Glomerular endothelial cell (primary cell): ENCODE measurements at regions not wholly inside any gene's neighbourhood (a gene's known extent, or its start where the extent isn't known, plus 50 kb on each side); places are given as distances from the start of the nearest gene placed in this dataset.
"Not testable (repeated sequence)": the region's sequence is repeated elsewhere in the genome, so short reads cannot be mapped to it uniquely, and the experiment has no call there.

ENCODE experiments used
- DNase-seq: peaks from one replicate; pipeline ENCODE4 v3.0.0-alpha.2; 2011; ENCODE audit warnings: low read depth, low spot score; ENCODE audit errors: extremely low read depth

GRCh38 chr6:164339442-164339841 lies 924.9 kb downstream of the QKI start:
- DNase-seq, result not testable (repeated sequence)

- DNase-seq, result no peak
Observed at GRCh38 chr6:164337925-164338397, 923.4 kb downstream of the QKI start.

DNA sequence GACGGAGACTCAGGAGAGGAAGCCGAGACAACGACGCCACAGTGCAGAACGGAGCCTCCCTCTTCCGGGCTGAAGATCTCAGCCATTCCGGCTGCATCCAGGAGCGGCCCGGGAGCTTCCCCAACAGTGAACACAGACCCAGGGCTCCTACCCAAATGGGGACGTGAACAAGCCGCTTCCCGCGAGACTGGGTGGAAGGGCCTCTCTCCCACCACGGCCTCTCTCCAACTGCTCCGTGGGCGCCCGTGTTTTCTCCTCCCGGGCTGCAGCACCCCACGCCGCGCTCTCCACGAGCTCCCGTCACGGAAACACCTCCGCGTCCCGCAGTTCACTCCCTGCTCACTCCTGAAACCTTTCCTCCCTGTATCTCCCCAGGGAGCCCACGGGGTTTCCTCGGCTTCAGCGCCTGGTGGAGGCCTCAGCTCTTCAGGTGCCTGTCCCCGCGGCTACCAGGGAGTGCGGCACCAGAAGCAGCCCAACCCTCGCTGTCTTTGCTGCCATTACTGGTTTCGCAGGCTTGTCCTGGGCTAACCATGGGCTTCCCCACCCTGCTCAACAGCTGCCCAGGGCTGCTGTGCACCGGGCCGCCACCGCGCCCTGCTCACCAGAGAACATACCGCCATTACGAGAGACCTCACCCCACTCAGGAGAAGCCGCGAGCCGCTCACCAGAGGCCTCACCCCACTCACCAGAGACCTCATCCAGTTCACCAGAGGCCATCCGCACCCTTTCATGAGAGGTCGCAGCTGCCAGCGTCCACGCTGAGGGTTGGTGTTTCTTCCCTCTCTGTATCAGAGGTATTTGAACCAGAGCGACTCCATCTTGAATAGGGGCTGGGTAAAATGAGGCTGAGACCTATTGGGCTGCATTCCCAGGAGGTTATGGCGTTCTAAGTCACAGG lies 922.8 kb downstream of the QKI start:
- no peak for DNase-seq

DNA sequence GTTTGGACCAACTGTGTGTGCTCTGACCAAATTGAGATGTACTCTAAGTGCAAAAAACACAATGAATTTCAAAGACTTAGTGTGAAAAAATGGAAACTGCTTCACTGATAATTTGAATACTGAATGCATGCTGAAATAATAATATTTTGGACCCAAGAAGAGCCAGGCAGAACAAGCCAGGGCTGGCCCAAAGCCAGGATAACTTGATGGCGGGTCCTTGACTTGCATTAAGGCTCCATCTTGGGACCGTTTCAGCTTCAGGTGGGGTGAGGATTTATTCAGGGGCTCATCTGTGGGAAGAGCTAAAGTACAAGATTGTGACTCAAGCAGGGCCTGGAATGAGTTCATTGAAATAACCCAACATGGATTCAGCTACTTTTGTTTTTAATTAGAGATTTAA lies 921.9 kb downstream of the QKI start:
- DNase-seq, result no peak

GRCh38 chr6:164331026-164331425 lies 916.5 kb downstream of the QKI start:
- DNase-seq, result peak; percentile 18

DNA sequence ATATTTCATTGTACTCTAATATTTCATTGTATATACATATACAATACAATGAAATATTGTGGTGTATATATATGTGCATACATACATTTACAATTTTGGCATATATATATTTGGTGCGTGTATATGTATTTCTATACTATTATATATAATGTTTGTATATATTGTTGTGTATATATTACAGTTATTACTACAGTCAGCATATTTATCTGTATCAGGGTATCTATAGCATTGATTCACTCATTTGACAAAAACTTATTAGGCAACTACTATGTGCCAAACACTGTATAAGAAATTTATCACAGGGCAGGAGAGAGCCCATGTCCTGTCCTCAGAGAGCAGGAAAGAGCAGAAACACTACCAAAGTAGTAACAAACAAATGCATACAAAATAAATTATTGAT lies 910.6 kb downstream of the QKI start:
- no peak for DNase-seq

DNA sequence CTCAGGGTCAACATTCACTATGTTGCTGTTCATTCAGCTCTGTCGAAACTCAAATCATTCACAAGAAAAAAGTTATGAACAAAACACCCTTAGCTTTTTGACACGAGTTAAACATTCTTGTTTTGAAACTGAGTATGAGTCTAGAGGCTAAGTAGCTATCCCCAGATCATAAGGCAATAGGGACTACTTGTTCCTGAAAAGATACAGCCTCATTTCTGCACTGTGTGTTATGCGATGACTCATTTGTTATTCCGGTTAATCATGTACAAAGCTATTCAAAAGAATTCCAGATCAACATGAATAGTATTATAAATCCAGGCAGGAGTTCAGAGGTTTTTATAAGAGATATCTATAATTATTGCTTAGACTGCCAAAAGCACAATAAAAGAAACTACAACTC lies 908.0 kb downstream of the QKI start:
- DNase-seq, result peak; percentile 88

- no peak for DNase-seq
Observed at GRCh38 chr6:164321297-164321696, 906.8 kb downstream of the QKI start.

DNA sequence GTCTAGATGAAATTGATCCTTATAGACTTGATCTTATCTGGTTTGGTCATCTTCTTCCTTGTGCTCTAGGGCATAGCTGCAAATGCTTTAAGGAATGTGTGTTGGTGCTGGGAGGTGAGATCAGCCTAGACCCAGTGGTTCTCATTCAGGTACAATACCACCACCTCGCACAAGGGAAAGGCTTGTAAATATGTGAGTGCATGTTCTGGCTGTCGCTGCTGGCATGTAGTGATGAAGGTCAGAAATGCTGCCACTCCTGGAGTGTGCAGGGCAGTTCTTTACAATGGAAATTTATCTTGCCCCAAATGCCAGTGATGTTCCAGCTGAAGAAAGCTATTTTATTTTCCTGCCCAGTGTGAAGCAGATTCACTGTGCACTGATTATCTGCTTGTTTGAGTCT lies 900.9 kb downstream of the QKI start:
- no peak for DNase-seq

DNA sequence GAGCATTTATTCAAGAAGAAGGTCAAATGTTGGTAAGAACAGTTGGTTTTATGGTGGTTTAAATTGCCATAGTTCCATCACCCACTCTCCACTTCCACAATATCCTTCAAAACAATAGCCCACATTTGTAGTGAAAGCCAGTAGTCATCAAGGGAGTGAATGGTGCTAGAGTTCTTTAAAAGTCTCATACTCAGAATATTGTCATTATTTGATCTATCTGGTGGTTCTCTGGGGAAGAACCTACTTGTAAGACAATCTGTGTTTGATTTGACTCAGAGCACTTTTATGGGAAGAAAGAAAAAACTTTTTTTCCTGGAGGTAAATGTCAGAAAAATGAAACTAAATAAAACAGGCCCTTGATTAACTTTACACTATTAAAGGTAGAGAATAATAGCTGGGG lies 893.8 kb downstream of the QKI start:
- DNase-seq, result no peak

GRCh38 chr6:164303102-164303964 lies 888.8 kb downstream of the QKI start:
- DNase-seq, result no peak

DNA sequence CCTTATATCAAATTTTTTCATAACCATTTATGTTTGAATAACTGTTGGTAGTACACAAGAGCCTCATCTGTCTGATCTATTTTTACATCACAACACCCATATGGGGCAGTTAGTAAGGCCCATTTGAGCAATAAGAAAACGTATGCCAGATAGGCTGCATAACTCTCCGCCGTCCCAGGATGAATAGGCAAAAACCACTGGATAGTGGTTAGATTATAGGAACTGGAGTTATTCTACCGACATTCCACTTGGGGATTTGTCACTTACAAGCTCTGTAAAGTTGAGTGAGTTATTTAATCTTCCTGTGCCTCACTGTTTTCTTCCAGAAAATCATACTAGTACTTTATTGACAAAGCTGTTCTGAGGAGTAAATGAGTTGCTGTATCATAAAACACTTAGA lies 881.9 kb downstream of the QKI start:
- DNase-seq, result no peak

- no peak for DNase-seq
Observed at GRCh38 chr6:164294047-164294784, 879.7 kb downstream of the QKI start.

DNA sequence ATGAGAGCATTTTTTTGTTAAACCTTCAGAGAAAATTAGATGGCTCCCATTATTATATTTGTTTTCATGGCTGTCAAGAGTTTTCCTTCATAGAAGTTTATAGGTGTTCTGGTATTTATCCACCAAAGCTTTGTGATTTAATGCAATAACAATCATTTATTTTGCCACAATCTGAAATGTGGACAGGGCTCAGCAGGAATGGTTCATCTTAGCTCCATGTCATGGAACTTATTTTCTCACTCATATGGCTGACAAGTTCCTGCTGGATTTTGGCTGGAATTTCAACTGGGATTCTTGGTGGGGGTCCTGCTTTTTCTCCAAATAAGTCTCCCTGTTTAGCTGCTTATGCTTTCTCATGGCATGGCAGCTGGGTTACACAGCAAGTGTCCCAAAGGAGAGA lies 876.7 kb downstream of the QKI start:
- no peak for DNase-seq

GRCh38 chr6:164290101-164290500 lies 875.6 kb downstream of the QKI start:
- DNase-seq, result no peak

DNA sequence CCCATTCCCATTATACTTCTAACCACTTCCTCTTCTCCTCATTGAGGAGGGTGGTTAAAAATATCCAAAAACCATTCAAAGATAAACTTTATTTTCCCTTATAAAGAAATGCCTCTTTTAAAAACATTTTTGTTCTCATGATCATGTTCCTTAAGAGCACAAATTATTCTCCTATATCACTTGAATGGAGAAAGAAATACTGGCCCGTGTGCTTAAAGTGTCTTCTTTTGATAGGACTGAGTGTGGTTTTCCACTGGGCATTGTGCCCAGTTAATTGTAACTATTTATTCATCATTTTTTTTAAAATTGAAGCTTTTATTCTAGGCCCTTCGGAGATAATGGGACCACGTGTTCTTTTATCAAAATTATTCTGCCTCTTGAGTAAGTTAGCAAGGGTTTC lies 871.5 kb downstream of the QKI start:
- no peak for DNase-seq

DNA sequence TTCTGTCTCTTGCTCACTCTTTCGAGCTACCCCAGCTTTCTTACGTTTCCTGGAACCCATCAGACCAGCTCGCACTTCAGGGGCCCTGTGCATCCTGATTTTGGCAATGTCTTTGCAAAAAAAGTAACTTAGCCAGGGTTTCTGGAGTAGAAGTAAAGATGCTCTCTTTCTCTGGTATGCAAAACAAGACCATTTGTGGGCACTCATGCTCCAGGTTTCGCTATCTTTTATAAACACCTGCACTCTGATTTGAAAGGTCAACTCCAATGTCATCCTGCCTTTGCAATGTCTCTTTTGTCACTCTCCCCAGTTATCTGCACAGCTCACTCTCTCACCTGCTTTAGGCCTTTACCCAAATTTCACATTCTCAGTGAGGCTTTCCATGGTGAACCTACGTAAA lies 869.1 kb downstream of the QKI start:
- DNase-seq, result no peak

- DNase-seq, result no peak
Observed at GRCh38 chr6:164276211-164276610, 861.7 kb downstream of the QKI start.

DNA sequence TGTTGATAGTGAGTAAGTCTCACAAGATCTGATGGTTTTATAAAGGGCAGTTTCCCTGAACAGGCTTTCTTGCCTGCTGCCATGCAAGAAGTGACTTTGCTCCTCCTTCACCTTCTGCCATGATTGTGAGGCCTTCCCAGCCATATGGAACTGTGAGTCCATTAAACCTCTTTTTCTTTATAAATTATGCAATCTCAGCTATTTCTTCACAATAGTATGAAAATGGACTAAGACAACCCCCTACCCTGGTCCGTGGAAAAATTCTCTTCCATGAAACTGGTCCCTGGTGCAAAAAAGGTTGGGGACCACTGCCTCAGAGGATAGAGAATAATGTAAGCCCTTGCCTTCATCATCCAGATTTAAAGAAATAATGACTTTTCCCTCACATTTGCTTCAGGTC lies 861.3 kb downstream of the QKI start:
- no peak for DNase-seq

DNA sequence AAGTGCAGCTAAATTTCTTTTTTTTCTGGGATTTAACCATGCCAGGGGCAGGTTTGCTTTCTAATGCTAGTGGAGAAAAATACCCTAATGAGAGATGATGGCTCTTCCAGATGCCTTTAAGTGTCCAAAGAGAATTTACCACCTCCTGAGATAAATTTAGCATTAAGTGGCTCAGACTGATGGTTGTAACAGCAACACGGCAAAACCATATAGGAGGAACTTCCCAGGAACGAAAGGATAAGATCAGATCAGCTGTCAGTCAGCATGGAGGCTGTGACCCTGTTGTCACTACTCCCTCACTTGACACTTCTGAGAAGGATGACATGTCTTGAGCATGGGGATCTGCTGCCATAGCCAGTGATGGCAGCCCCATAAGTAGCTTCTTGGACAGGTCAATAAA lies 860.0 kb downstream of the QKI start:
- no peak for DNase-seq

GRCh38 chr6:164273491-164273890 lies 859.0 kb downstream of the QKI start:
- no peak for DNase-seq
